ENCODE measurements at regions not wholly inside any gene's neighbourhood (a gene's known extent, or its start where the extent isn't known, plus 50 kb on each side); places are given as distances from the start of the nearest gene placed in this dataset.

DNA sequence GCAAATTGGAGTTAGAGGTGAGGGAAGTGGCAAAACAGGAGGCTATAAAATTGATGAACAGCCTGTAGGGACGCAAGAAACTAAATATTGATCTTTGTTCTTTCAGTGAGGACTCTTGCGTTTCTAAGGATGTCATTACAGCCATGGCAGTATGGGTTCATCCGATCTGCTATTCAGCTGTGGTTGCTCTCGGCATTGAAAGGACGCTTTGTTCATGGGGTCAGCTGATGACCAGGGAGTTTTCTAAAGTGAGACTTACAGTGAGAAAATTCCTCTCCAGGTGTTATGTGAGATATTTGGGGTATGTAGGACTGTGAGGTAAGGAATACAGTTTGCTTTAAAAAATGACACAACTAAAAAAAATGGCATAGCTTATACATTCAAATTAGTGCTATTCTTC is 52.7 kb upstream of the PELI1 start:
- no CpG with 5 or more reads among the region's 5 CpGs for WGBS (ENCODE audit: insufficient coverage, insufficient read length)
- Histone ChIP-seq H3K27ac (ENCODE audit: low read length) (no peak overlapping the region), H3K4me1 (ENCODE audit: control insufficient read depth, insufficient read depth, low read length) (no peaks in the 10 kb centered on the region), H3K9me3 (ENCODE audit: control insufficient read depth, insufficient read depth, low read length) (no peaks in the 10 kb centered on the region), H3K36me3 (ENCODE audit: control insufficient read depth, insufficient read depth, low read length) (no peaks in the 10 kb centered on the region), H3K4me3 (ENCODE audit: low read length) (no peak overlapping the region), H3K27me3 (ENCODE audit: control insufficient read depth, insufficient read depth, low read length) (no peaks in the 10 kb centered on the region)
- no peak for DNase-seq (ENCODE audit: low read depth, low spot score)

GRCh38 chr2:64201151-64201550 is 56.9 kb upstream of the PELI1 start:
- no peaks in the 10 kb centered on the region for H3K27me3 ChIP-seq (ENCODE audit: control insufficient read depth, insufficient read depth, low read length)
- no peak for DNase-seq (ENCODE audit: low read depth, low spot score)
- no peaks in the 10 kb centered on the region for H3K9me3 ChIP-seq (ENCODE audit: control insufficient read depth, insufficient read depth, low read length)
- WGBS (ENCODE audit: insufficient coverage, insufficient read length): no CpG with 5 or more reads among the region's 1 CpG
- peaks cover 6% of the 10 kb centered on the region; the same call in 1 of the 2 replicates for H3K4me1 ChIP-seq (ENCODE audit: control insufficient read depth, insufficient read depth, low read length)
- no peak overlapping the region for H3K4me3 ChIP-seq (ENCODE audit: low read length)
- H3K27ac ChIP-seq (ENCODE audit: low read length): no peak overlapping the region
- H3K36me3 ChIP-seq (ENCODE audit: control insufficient read depth, insufficient read depth, low read length): no peaks in the 10 kb centered on the region

- DNase-seq (ENCODE audit: low read depth, low spot score): no peak
- no peak overlapping the region for H3K4me3 ChIP-seq (ENCODE audit: low read length)
Observed at GRCh38 chr2:64202206-64202845, 58.1 kb upstream of the PELI1 start.

GRCh38 chr2:64203131-64203857 is 59.1 kb upstream of the PELI1 start:
- peaks cover 6% of the 10 kb centered on the region; the same call in 1 of the 2 replicates for H3K4me1 ChIP-seq (ENCODE audit: control insufficient read depth, insufficient read depth, low read length)
- no peaks in the 10 kb centered on the region for H3K36me3 ChIP-seq (ENCODE audit: control insufficient read depth, insufficient read depth, low read length)
- WGBS (ENCODE audit: insufficient coverage, insufficient read length): no CpG with 5 or more reads among the region's 4 CpGs
- no peak overlapping the region for H3K4me3 ChIP-seq (ENCODE audit: low read length)
- H3K27ac ChIP-seq (ENCODE audit: low read length): no peak overlapping the region
- DNase-seq (ENCODE audit: low read depth, low spot score): no peak
- no peaks in the 10 kb centered on the region for H3K9me3 ChIP-seq (ENCODE audit: control insufficient read depth, insufficient read depth, low read length)
- H3K27me3 ChIP-seq (ENCODE audit: control insufficient read depth, insufficient read depth, low read length): no peaks in the 10 kb centered on the region

More at GRCh38 chr2:64202206-64202845, 58.1 kb upstream of the PELI1 start:
- H3K27ac ChIP-seq (ENCODE audit: low read length): no peak overlapping the region
- H3K27me3 ChIP-seq (ENCODE audit: control insufficient read depth, insufficient read depth, low read length): no peaks in the 10 kb centered on the region
- no peaks in the 10 kb centered on the region for H3K36me3 ChIP-seq (ENCODE audit: control insufficient read depth, insufficient read depth, low read length)
- no CpG with 5 or more reads among the region's 4 CpGs for WGBS (ENCODE audit: insufficient coverage, insufficient read length)
- H3K4me1 ChIP-seq (ENCODE audit: control insufficient read depth, insufficient read depth, low read length): peaks cover 6% of the 10 kb centered on the region; the same call in 1 of the 2 replicates
- H3K9me3 ChIP-seq (ENCODE audit: control insufficient read depth, insufficient read depth, low read length): no peaks in the 10 kb centered on the region

- no peaks in the 10 kb centered on the region for H3K36me3 ChIP-seq (ENCODE audit: control insufficient read depth, insufficient read depth, low read length)
- WGBS (ENCODE audit: insufficient coverage, insufficient read length): no CpG with 5 or more reads among the region's 12 CpGs
- H3K9me3 ChIP-seq (ENCODE audit: control insufficient read depth, insufficient read depth, low read length): no peaks in the 10 kb centered on the region
- H3K4me3 ChIP-seq (ENCODE audit: low read length): no peak overlapping the region
- H3K4me1 ChIP-seq (ENCODE audit: control insufficient read depth, insufficient read depth, low read length): peaks cover 8% of the 10 kb centered on the region; the same call in 1 of the 2 replicates
- no peak for DNase-seq (ENCODE audit: low read depth, low spot score)
- H3K27ac ChIP-seq (ENCODE audit: low read length): no peak overlapping the region
- no peaks in the 10 kb centered on the region for H3K27me3 ChIP-seq (ENCODE audit: control insufficient read depth, insufficient read depth, low read length)
Observed at GRCh38 chr2:64203858-64204632, 59.8 kb upstream of the PELI1 start.

DNA sequence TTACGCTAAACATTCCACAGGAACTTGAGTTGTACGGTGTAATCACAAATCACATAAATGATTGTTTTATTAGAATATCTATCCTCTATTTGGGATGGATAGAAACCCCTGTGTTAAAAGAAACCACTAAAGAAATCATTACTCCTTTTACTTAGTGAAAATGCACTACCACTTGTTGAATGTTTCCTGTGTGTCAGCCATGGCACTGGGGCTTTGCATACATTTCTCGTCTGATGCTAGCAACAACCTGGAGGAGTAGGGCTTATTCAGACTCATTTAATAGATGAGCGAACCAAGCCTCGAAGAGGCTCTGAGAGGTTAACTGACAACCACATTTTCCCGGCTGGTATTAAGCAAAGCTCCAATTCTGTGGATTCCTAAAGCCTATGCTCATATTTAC is 60.5 kb upstream of the PELI1 start:
- Histone ChIP-seq H3K4me1 (ENCODE audit: control insufficient read depth, insufficient read depth, low read length) (peaks cover 8% of the 10 kb centered on the region; the same call in 1 of the 2 replicates), H3K36me3 (ENCODE audit: control insufficient read depth, insufficient read depth, low read length) (no peaks in the 10 kb centered on the region), H3K4me3 (ENCODE audit: low read length) (no peak overlapping the region), H3K27me3 (ENCODE audit: control insufficient read depth, insufficient read depth, low read length) (no peaks in the 10 kb centered on the region), H3K27ac (ENCODE audit: low read length) (no peak overlapping the region), H3K9me3 (ENCODE audit: control insufficient read depth, insufficient read depth, low read length) (no peaks in the 10 kb centered on the region)
- DNase-seq (ENCODE audit: low read depth, low spot score): no peak
- WGBS (ENCODE audit: insufficient coverage, insufficient read length): no CpG with 5 or more reads among the region's 6 CpGs

GRCh38 chr2:64205415-64205814 is 61.2 kb upstream of the PELI1 start:
- Histone ChIP-seq H3K4me1 (ENCODE audit: control insufficient read depth, insufficient read depth, low read length) (peaks cover 8% of the 10 kb centered on the region; the same call in 1 of the 2 replicates), H3K27me3 (ENCODE audit: control insufficient read depth, insufficient read depth, low read length) (no peaks in the 10 kb centered on the region), H3K4me3 (ENCODE audit: low read length) (no peak overlapping the region), H3K9me3 (ENCODE audit: control insufficient read depth, insufficient read depth, low read length) (no peaks in the 10 kb centered on the region), H3K36me3 (ENCODE audit: control insufficient read depth, insufficient read depth, low read length) (no peaks in the 10 kb centered on the region), H3K27ac (ENCODE audit: low read length) (no peak overlapping the region)
- no peak for DNase-seq (ENCODE audit: low read depth, low spot score)
- WGBS (ENCODE audit: insufficient coverage, insufficient read length): no CpG with 5 or more reads among the region's 2 CpGs

- no peaks in the 10 kb centered on the region for H3K9me3 ChIP-seq (ENCODE audit: control insufficient read depth, insufficient read depth, low read length)
- H3K27ac ChIP-seq (ENCODE audit: low read length): no peak overlapping the region
- no peaks in the 10 kb centered on the region for H3K36me3 ChIP-seq (ENCODE audit: control insufficient read depth, insufficient read depth, low read length)
- H3K4me1 ChIP-seq (ENCODE audit: control insufficient read depth, insufficient read depth, low read length): peaks cover 8% of the 10 kb centered on the region; the same call in 1 of the 2 replicates
- no CpG with 5 or more reads among the region's 1 CpG for WGBS (ENCODE audit: insufficient coverage, insufficient read length)
- no peak for DNase-seq (ENCODE audit: low read depth, low spot score)
- no peak overlapping the region for H3K4me3 ChIP-seq (ENCODE audit: low read length)
- H3K27me3 ChIP-seq (ENCODE audit: control insufficient read depth, insufficient read depth, low read length): no peaks in the 10 kb centered on the region
Observed at GRCh38 chr2:64207573-64207972, 63.4 kb upstream of the PELI1 start.

- no peak overlapping the region for H3K27ac ChIP-seq (ENCODE audit: low read length)
- peaks cover 2% of the 10 kb centered on the region; the same call in 1 of the 2 replicates for H3K4me1 ChIP-seq (ENCODE audit: control insufficient read depth, insufficient read depth, low read length)
- no peak overlapping the region for H3K4me3 ChIP-seq (ENCODE audit: low read length)
- DNase-seq (ENCODE audit: low read depth, low spot score): no peak
- no peaks in the 10 kb centered on the region for H3K36me3 ChIP-seq (ENCODE audit: control insufficient read depth, insufficient read depth, low read length)
- WGBS (ENCODE audit: insufficient coverage, insufficient read length): no CpG with 5 or more reads among the region's 3 CpGs
- H3K27me3 ChIP-seq (ENCODE audit: control insufficient read depth, insufficient read depth, low read length): no peaks in the 10 kb centered on the region
- H3K9me3 ChIP-seq (ENCODE audit: control insufficient read depth, insufficient read depth, low read length): no peaks in the 10 kb centered on the region
Observed at GRCh38 chr2:64210816-64211215, 66.6 kb upstream of the PELI1 start.

DNA sequence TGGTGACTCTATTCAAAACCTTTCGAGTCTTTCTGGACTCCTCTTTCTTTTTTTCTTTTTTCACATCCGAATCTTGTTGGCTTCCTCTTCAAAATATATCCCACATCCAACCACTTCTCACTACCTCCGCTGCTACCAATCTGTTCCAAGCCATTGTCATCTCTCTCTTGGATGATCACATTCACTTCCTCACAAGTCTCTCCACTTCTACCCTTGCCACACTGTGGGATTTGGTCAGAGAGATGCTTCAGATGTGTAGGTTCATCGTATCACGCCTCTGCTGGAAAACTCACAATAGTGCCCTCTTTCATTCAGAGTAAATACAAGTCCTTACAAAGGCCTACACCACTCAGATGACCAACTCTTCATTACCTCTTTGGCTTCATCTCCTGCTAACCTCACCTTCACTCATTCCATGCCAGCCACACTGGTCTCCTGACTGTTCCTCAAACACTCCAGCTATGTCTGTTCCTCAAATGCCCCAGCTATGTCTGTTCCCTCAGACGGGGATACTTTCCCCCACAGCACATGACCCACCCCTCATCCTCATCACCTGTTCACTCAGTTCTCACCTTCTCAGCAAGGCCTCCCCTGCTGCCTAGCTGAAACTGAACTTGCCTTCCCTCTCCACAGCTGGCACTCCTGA is 67.2 kb upstream of the PELI1 start:
- Histone ChIP-seq H3K27me3 (ENCODE audit: control insufficient read depth, insufficient read depth, low read length) (no peaks in the 10 kb centered on the region), H3K36me3 (ENCODE audit: control insufficient read depth, insufficient read depth, low read length) (no peaks in the 10 kb centered on the region), H3K4me1 (ENCODE audit: control insufficient read depth, insufficient read depth, low read length) (peaks cover 2% of the 10 kb centered on the region; the same call in 1 of the 2 replicates), H3K4me3 (ENCODE audit: low read length) (no peak overlapping the region), H3K27ac (ENCODE audit: low read length) (no peak overlapping the region), H3K9me3 (ENCODE audit: control insufficient read depth, insufficient read depth, low read length) (no peaks in the 10 kb centered on the region)
- 100% methylated on average over 2 of the region's 6 CpGs for WGBS (ENCODE audit: insufficient coverage, insufficient read length)
- no peak for DNase-seq (ENCODE audit: low read depth, low spot score)

All from iPS DF 6.9 (cell line).